Left lung (tissue), 4 donors: ENCODE measurements at regions not wholly inside any gene's neighbourhood (a gene's known extent, or its start where the extent isn't known, plus 50 kb on each side); places are given as distances from the start of the nearest gene placed in this dataset.

Experiments used
- ATAC-seq: fragments of 200-7000 bp; cut with Tn5 transposase; one replicate; pipeline ENCODE4 v1.9.1; 2020; ENCODE audit warnings: moderate library complexity
- DNase-seq, 4 donors: peaks; one replicate each; pipeline ENCODE4 v3.0.0-alpha.2; 2013 to 2020
- H3K27ac ChIP-seq, 2 donors: fragments of 200-600 bp; sonication (generic) in 1 of 2; one replicate each; pipeline versions ENCODE4 v1.5.0 to v1.8.0; 2020 to 2021
- H3K27me3 ChIP-seq, 2 donors: fragments of 200-600 bp; sonication (generic) in 1 of 2; one replicate each; pipeline versions ENCODE4 v1.5.0 to v1.8.0; 2020 to 2021
- H3K36me3 ChIP-seq, 2 donors: fragments of 200-600 bp; sonication (generic) in 1 of 2; one replicate each; pipeline versions ENCODE4 v1.5.0 to v1.8.0; 2020 to 2021
- H3K4me1 ChIP-seq, 2 donors: fragments of 200-600 bp; one replicate each; pipeline ENCODE4 v1.8.0; 2021
- H3K4me3 ChIP-seq, 2 donors: fragments of 200-600 bp; sonication (generic) in 1 of 2; one replicate each; pipeline versions ENCODE4 v1.5.0 to v1.8.0; 2020 to 2021; ENCODE audit warnings: mild to moderate bottlenecking in 1 of 2
- H3K9me3 ChIP-seq, 2 donors: fragments of 200-600 bp; sonication (generic) in 1 of 2; one replicate each; pipeline versions ENCODE4 v1.5.0 to v1.8.0; 2020 to 2021
- intact Hi-C, 2 donors: fragments of 100-400 bp; cut with DNase I; formaldehyde crosslinking; loops; one replicate each; pipeline versions ENCODE4 v1.11.2 to v1.14.2; 2022
- TF ChIP-seq, protein P1 (sequence below), 2 donors: fragments of 200-600 bp; sonication (generic) in 1 of 2; IDR thresholded peaks; one replicate each; pipeline versions ENCODE4 v1.5.0 to v1.8.0; 2021; ENCODE audit warnings: antibody characterized with exemption in 2 of 2
- donor health status: DM: no; HTN: yes; CAD: no.
- donor health status: DM: no; HTN: no; CAD: no.

DNA sequence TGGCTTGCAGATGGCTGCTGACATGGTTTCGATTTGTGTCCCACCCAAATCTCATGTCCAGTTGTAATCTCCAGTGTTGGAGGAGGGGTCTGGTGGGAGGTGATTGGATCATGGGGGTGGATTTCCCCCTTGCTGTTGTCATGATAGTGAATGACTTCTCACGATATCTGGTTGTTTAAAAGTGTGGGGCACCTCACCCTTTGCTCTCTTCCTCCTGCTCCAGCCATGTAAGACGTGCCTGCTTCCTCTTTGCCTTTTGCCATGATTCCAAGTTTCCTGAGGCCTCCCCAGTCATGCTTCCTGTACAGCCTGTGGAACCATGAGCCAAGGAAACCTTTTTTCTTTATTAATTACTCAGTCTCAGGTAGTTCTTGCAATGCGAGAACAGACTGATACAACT lies 77.6 kb upstream of the FUCA2 start:
- intact Hi-C loops, result no loop called here
- H3K36me3 ChIP-seq, result no peaks in the 10 kb centered on the region
- H3K9me3 ChIP-seq, result no peaks in the 10 kb centered on the region
- DNase-seq (no peak), ATAC-seq (no peak)
- H3K27me3 ChIP-seq, result no peaks in the 10 kb centered on the region
- no peak overlapping the region for H3K27ac ChIP-seq
- no peak overlapping the region for H3K4me3 ChIP-seq
- H3K4me1 ChIP-seq, result no peaks in the 10 kb centered on the region
- TF ChIP-seq, protein P1, sequence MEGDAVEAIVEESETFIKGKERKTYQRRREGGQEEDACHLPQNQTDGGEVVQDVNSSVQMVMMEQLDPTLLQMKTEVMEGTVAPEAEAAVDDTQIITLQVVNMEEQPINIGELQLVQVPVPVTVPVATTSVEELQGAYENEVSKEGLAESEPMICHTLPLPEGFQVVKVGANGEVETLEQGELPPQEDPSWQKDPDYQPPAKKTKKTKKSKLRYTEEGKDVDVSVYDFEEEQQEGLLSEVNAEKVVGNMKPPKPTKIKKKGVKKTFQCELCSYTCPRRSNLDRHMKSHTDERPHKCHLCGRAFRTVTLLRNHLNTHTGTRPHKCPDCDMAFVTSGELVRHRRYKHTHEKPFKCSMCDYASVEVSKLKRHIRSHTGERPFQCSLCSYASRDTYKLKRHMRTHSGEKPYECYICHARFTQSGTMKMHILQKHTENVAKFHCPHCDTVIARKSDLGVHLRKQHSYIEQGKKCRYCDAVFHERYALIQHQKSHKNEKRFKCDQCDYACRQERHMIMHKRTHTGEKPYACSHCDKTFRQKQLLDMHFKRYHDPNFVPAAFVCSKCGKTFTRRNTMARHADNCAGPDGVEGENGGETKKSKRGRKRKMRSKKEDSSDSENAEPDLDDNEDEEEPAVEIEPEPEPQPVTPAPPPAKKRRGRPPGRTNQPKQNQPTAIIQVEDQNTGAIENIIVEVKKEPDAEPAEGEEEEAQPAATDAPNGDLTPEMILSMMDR (IDR thresholded peaks at IDR 0.05), result no peak

- Histone ChIP-seq H3K9me3 (no peaks in the 10 kb centered on the region), H3K4me1 (peaks cover 0 to 2% of the 10 kb centered on the region in 2 donors), H3K27ac (no peak overlapping the region), H3K36me3 (no peaks in the 10 kb centered on the region), H3K4me3 (no peak overlapping the region), H3K27me3 (no peaks in the 10 kb centered on the region)
- intact Hi-C loops, result no loop called here
- ATAC-seq (no peak), DNase-seq (no peak)
- TF ChIP-seq, protein P1 (IDR thresholded peaks at IDR 0.05), result no peak
Measured at GRCh38 chr6:143586557-143586956, 75.0 kb upstream of the FUCA2 start.

DNA sequence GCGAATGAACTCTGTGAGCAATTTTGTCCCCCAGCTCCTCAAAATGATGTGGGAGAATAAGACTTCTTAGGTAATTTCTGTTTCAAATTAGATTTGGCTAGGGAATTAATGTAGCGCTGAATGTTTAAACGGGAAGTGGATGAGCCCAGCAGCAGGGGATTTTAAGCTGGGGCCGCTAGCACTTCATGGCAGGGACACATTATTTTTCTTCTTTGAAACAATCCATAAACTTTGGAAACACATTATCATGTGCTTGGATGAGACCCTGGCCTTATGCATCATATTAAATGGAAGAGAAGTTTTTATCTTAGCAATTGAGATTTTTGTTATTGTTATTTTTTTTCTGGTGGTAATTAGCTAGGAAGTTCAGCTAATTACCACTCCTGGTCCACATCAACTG lies 74.2 kb upstream of the FUCA2 start:
- Histone ChIP-seq H3K4me1 (peaks cover 0 to 2% of the 10 kb centered on the region in 2 donors), H3K4me3 (no peak overlapping the region), H3K9me3 (no peaks in the 10 kb centered on the region), H3K36me3 (no peaks in the 10 kb centered on the region), H3K27me3 (no peaks in the 10 kb centered on the region), H3K27ac (no peak overlapping the region)
- intact Hi-C loops, result no loop called here
- DNase-seq (peak in 1 of 4 donors; percentile 37), ATAC-seq (no peak)
- TF ChIP-seq, protein P1 (IDR thresholded peaks at IDR 0.05), result no peak

DNA sequence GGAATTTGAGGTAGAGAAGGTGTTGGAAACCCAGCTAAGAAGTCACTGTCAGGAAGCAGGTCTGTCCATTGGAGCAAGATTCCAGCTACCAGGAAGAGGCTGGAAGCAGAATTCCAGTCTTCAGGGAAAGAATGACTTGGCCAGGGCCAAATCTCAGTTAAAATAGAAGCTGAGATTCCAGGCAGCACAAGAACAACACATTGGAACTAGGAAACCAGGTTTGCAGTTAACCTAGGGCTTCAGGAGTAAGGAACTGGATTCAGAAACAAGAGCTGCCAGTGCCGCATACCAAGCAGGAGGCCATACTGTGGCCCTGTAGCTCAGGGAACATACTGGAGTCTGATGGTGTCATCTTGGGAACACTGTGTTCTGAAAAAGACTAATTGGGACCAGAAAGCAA lies 73.7 kb upstream of the FUCA2 start:
- intact Hi-C loops, result no loop called here
- ATAC-seq, result no peak
- H3K9me3 ChIP-seq, result no peaks in the 10 kb centered on the region

DNA sequence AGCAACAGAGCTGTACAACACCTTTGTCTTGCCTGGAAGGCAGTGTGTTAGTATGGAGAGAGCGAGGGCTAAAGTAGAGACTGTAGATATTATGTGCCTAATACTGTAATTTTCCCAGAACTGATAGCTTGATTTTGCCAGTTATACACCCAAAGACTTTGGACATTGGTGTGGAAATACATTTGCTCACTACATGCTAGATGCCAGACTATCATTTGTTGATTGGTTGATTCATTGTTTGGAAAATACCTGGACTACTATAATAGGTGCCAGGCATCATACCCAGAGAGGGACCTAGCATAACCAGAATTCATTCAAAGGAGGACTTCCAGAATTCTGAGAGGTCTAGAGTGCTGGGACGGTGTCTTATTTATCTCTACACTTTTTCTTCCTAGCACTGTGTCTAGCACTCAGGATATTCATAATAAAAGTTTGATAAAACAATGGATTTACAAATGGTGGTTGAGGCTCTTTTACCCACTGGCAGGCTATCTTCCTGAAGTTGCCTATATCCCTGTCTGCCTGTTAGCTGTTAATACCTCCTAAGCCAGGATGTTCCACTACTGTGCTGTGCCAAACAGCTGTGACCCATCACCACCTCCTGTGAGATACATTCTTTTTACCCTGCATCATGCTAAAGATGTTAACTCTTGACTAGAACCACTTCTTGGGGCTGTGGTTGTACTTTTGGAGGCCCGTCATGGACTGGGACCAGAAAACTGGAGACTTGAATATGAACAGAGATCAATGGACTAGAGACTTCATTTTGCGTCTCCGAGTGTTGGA lies 72.2 kb upstream of the FUCA2 start:
- H3K4me1 ChIP-seq, result peaks cover 0 to 2% of the 10 kb centered on the region in 2 donors
- intact Hi-C loops, result no loop called here
- H3K36me3 ChIP-seq, result no peaks in the 10 kb centered on the region
- no peaks in the 10 kb centered on the region for H3K9me3 ChIP-seq
- ATAC-seq (no peak), DNase-seq (peak in 1 of 4 donors; percentile 73)
- H3K27ac ChIP-seq, result no peak overlapping the region
- H3K4me3 ChIP-seq, result no peak overlapping the region
- H3K27me3 ChIP-seq, result no peaks in the 10 kb centered on the region
- TF ChIP-seq, protein P1 (IDR thresholded peaks at IDR 0.05), result no peak

More for the DNA sequence above, 73.7 kb upstream of the FUCA2 start:
- Histone ChIP-seq H3K36me3 (no peaks in the 10 kb centered on the region), H3K27me3 (no peaks in the 10 kb centered on the region), H3K4me1 (peaks cover 0 to 2% of the 10 kb centered on the region in 2 donors), H3K27ac (no peak overlapping the region), H3K4me3 (no peak overlapping the region)
- DNase-seq, result no peak
- TF ChIP-seq, protein P1 (IDR thresholded peaks at IDR 0.05), result no peak
